Urinary bladder (tissue), 3 donors: ENCODE measurements at regions not wholly inside any gene's neighbourhood (a gene's known extent, or its start where the extent isn't known, plus 50 kb on each side); places are given as distances from the start of the nearest gene placed in this dataset.

Experiments
- DNase-seq: peaks from one replicate; pipeline ENCODE4 v3.0.0-alpha.2; 2015; ENCODE audit errors: extremely low spot score
- H3K27ac ChIP-seq: one replicate; pipeline ENCODE4 v1.5.1; 2013; ENCODE audit warnings: low read depth, mild to moderate bottlenecking, moderate library complexity
- H3K36me3 ChIP-seq: one replicate; pipeline ENCODE4 v1.6.1; 2013; ENCODE audit warnings: mild to moderate bottlenecking, moderate library complexity; ENCODE audit not compliant: insufficient read depth
- H3K4me1 ChIP-seq: one replicate; pipeline ENCODE4 v1.6.1; 2013; ENCODE audit warnings: mild to moderate bottlenecking, moderate library complexity; ENCODE audit not compliant: insufficient read depth
- H3K4me3 ChIP-seq: one replicate; pipeline ENCODE4 v1.5.1; 2013; ENCODE audit warnings: low read depth, low read length
- WGBS: extraction: QIAGEN DNeasy Blood & Tissue Kit; methylation state at CpG from one replicate; pipeline ENCODE4 v1.1.7; 2013; 5-methylcytosine and 5-hydroxymethylcytosine counted together
- donor health status: healthy with polysubstance abuse.
- donor health status: healthy.

DNA sequence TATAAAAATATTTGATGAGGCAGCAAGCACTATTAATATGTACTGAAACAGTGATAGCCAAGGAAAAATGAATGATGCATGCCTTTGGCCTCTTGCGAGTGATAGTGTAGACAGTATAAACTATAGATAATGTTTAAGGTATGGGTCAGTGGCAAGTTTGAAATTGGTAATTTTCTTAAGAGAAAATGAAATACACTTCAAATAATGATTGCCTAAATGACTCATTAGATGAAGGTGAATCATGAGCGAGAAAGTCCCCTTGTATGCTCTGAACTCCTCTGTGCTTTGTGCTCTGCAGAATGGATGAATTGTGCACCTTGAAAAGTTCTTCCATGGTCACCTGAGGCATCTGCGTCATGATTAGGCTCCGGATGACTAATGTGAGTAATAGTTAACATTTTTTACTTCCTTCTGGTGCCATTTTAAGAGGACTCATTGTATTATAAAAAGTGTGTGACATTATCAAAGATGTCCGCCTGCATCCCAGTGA, 84.9 kb upstream of the RTL1 start:
- H3K4me3 ChIP-seq, result no peak overlapping the region
- H3K27ac ChIP-seq, result no peak overlapping the region
- H3K36me3 ChIP-seq, result no peaks in the 10 kb centered on the region
- H3K4me1 ChIP-seq, result no peaks in the 10 kb centered on the region
- WGBS, result 80% methylated on average over 5 of the region's 5 CpGs
- no peak for DNase-seq

DNA sequence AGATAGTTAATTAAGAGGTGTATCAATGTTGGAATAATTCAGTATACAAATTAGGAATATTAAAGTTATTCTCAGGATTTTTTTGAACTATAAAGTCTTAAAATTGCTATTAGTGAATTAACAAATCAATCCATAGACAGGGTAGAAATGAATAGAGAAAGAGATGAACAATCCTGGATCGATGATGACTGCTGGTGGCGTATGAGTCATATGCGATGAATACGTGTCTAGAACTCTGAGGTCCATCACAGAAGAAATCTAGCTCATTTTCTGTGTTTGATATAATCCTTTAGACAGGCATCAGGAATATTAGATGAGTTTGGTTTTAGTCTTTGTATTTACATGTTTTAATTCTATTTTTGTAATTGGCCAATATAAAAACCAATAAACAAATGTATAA, 85.4 kb upstream of the RTL1 start:
- DNase-seq, result no peak
- no peaks in the 10 kb centered on the region for H3K4me1 ChIP-seq
- 94% methylated on average over 4 of the region's 4 CpGs for WGBS
- no peak overlapping the region for H3K27ac ChIP-seq
- no peaks in the 10 kb centered on the region for H3K36me3 ChIP-seq
- H3K4me3 ChIP-seq, result no peak overlapping the region

DNA sequence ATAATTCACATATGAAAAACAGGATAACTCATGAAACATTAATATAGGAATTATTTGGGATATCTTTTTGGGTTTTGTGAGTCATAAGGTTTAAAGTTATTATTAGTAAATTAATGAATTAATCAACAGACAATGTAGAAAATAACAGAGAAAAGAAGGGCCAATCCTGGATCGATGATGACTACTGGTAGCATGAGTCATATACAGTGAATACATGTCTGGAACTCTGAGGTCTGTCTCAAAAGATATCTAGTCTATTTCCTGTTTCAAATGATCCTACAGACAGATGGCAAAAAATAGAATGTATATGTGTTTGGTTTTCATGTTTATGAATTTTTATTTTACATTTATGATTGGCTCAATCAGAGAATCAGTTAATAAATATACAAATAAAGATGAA, 86.4 kb upstream of the RTL1 start:
- no peak for DNase-seq
- no peaks in the 10 kb centered on the region for H3K36me3 ChIP-seq
- 82% methylated on average over 1 of the region's 1 CpG for WGBS
- H3K4me3 ChIP-seq, result no peak overlapping the region
- H3K4me1 ChIP-seq, result no peaks in the 10 kb centered on the region
- no peak overlapping the region for H3K27ac ChIP-seq

DNA sequence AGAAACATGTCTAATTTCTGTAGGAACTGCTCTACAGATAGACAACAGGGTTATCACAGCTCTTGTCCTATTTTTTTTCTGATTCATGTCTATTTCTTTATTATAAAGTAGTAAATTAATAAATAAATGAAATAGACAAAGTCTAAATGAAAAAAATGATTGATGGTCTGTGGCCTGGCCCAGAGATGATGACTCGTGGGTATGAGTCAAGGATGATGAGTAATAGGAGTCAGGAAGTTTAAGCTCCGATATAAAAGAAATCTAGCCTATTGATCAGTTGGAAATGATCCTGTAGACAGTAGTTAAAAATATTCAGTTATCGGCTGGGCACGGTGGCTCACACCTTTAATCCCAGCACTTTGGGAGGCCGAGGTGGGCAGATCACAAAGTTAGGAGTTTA, 90.6 kb upstream of the RTL1 start:
- DNase-seq, result no peak
- Histone ChIP-seq H3K27ac (no peak overlapping the region), H3K4me3 (no peak overlapping the region), H3K4me1 (no peaks in the 10 kb centered on the region), H3K36me3 (peaks cover 2% of the 10 kb centered on the region)
- 80% methylated on average over 5 of the region's 5 CpGs for WGBS

DNA sequence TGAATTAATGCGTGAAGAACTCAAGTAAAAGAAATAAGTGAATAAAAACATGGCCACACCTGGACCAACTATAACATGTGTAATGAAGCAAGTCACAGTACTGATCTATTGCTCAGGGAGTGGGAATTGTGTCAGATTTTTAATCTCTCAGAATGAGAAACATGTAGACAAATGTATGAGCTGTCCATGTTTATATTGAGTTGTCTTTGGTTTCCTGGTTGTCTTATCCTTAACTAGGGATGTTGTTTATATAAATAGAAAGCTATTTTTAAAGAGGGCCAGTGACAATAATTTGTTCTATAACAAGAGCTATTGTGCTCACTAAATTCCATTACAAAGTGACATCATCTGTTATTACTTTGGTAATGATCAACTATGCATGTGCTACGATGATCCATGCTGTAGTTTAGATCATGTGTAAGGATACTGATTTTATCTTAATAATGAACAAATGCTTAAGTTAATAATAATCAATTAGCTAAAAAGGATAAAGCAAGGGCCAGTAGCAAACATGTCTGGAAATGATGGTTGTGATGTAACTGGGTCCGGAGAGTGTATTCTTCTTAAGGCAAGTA, 91.3 kb upstream of the RTL1 start:
- WGBS, result 76% methylated on average over 3 of the region's 3 CpGs
- H3K4me3 ChIP-seq, result no peak overlapping the region
- H3K36me3 ChIP-seq, result peaks cover 2% of the 10 kb centered on the region
- no peaks in the 10 kb centered on the region for H3K4me1 ChIP-seq
- no peak for DNase-seq
- H3K27ac ChIP-seq, result no peak overlapping the region

DNA sequence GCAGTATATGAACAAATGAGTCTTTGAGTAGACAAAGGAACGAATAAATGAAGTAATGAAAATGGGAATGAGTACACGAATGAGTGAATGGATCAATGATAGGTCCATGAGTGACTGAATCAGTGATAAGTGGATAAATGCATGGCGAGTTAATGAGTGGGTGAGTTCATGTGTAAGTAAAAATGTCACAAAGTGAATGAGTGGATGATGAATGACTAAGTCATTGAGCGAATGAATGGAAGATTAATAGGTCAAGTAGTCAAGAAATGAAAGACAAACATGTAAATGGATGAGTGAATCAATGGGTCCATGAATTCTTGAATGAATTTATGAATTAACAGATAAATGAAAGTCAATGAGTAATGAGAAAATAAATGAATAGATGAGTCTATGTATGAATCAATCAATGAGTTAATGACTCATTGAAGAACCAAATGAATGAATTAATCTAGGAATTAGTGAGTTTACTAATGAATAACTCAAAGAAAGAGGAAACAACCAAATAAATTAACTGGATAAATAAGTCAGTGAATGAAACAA, 97.3 kb upstream of the RTL1 start:
- DNase-seq, result no peak
- WGBS, result 88% methylated on average over 4 of the region's 4 CpGs

DNA sequence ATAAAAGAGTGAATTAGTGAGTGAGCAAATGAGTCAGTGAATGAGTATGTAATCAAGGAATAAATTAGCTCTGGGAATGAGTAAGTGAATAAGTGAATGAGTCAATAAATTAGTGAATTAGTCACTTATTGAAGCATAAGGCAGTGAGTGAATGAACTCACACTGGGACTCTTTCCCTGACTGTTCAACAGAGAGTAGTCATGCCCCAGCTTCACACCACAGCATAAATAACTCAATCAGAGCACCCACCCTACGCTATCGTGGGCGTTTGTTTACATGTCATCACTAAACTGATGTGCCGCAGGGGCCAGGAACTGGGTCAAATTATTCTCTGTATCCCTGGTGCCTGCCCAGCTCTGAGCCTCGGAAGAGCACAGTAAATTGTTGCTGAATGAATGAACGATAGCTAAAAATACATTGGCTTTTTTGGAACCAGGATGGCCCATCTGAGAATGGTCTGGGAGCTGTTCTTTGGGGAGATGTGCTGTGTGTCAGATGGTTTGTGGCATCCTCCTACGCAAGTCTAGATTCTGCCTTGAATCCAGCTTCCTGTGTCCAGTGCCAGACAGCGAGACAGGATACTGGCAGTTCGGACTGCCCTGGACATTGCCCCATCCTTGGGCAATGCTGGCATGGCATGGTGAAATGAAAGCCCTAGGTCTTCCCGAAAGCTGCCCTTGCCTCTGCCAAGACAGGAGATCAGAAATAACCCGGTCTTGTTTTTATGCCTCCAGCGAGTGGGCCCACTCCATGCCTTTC, 98.0 kb upstream of the RTL1 start:
- DNase-seq, result no peak
- Histone ChIP-seq H3K4me3 (no peak overlapping the region), H3K36me3 (no peaks in the 10 kb centered on the region), H3K4me1 (no peaks in the 10 kb centered on the region), H3K27ac (no peak overlapping the region)
- WGBS, result 74% methylated on average over 12 of the region's 12 CpGs

More for the DNA sequence above, 97.3 kb upstream of the RTL1 start:
- Histone ChIP-seq H3K4me3 (no peak overlapping the region), H3K36me3 (no peaks in the 10 kb centered on the region), H3K4me1 (no peaks in the 10 kb centered on the region), H3K27ac (no peak overlapping the region)

DNA sequence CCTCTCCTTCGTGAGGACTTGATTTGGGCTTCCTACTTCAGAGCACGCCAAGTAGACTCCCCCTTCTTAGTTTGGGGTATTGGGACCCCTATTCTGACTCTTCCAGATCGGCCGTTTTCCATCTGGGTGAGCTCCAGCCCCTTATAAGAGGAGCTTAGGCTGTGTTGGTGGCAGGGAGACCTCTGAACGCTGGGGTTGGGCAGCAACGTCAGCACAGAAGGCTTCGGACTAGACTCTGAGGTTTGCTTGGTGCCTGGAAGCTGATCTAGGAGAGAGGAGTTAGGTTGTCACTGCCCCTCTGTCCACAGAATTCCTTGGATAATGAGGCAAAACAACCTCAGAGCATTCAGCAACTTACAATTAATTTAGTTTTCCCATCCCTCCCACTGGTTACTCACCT, 99.2 kb upstream of the RTL1 start:
- Histone ChIP-seq H3K4me1 (no peaks in the 10 kb centered on the region), H3K4me3 (no peak overlapping the region), H3K27ac (no peak overlapping the region), H3K36me3 (no peaks in the 10 kb centered on the region)
- 76% methylated on average over 7 of the region's 7 CpGs for WGBS
- no peak for DNase-seq

DNA sequence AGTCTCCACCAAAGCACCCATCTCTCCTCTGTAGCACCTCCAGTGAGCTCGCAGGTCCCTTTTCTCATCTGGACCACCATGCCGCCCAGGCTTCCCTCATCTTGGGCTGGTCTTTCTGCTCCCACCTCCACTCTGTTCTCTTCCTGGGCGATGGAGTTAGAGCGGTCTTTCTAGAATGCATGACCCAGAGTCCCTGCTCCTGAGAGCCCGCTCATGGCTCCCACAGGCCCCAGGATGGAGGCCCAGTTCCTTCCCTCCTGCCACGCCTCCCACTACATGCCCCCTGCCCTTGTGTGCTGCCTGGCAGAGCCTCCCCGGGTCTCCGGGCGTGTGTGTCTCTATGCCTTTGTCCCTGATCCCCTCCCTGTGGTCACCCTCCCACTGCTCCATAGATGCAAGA, 100.7 kb upstream of the RTL1 start:
- no peaks in the 10 kb centered on the region for H3K4me1 ChIP-seq
- H3K4me3 ChIP-seq, result no peak overlapping the region
- 88% methylated on average over 9 of the region's 9 CpGs for WGBS
- no peaks in the 10 kb centered on the region for H3K36me3 ChIP-seq
- H3K27ac ChIP-seq, result no peak overlapping the region
- DNase-seq, result no peak

DNA sequence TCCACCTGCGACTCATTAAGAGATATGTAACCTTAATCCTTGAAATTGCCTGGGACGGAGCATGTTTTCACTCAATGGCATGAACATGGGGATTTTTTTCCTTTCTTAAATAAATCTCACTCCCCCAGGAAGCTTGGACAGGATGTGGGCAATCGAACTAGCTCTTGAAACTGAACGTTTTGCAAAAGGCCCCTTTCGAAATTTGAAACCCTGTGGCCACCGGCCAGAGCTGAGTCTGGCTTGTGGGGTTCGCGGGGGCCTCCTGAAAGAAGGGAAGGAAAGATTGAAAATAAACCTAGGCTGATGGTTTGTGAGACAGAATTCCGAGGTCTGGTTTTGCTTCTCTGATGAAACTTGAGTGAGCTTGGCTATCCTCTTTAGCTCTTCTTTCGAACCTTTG, 101.4 kb upstream of the RTL1 start:
- H3K4me3 ChIP-seq, result no peak overlapping the region
- DNase-seq, result peak; percentile 63
- H3K27ac ChIP-seq, result no peak overlapping the region
- H3K36me3 ChIP-seq, result no peaks in the 10 kb centered on the region
- 34% methylated on average over 10 of the region's 10 CpGs for WGBS
- H3K4me1 ChIP-seq, result no peaks in the 10 kb centered on the region

DNA sequence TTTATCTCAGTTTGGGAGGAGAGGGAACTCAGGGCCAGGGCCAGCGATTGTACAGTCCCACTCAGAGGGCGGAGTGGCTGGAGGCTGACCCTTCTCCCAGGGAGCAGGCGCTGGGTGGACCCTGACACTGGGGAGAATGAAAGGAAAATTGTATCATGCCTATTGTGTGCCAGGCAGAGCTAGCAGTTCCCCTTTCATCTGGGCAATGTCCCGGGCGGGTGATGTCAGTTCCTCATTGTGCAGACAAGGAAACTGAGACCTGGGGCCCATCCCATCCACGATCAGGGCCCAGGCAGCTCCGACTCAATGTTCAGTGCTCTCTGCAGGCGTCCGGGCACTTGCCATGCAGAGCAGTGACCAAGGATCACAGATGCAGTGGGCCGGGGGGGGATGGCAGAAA, 101.9 kb upstream of the RTL1 start:
- Histone ChIP-seq H3K4me1 (no peaks in the 10 kb centered on the region), H3K36me3 (no peaks in the 10 kb centered on the region), H3K4me3 (no peak overlapping the region), H3K27ac (no peak overlapping the region)
- 77% methylated on average over 10 of the region's 10 CpGs for WGBS
- DNase-seq, result no peak

DNA sequence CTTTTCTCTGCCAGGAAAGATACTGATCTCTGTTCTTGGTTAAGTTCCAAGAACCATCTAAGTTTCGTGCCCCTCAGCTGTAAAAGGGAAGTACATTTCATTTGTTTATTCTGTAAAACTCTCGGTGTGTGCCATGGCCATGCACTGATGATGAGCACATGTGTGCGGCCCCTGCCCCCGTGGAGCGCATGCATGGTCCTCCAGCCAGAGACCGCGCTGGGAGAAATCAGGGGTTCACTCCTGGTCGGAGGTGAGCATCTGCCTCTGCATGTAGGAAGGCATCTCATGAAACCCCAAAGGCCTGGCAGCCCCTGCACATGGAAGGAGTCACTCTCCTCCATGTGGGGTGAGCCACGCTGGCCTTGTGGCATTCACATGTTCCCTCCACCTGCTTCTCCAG, 102.5 kb upstream of the RTL1 start:
- 71% methylated on average over 9 of the region's 9 CpGs for WGBS
- Histone ChIP-seq H3K27ac (no peak overlapping the region), H3K36me3 (no peaks in the 10 kb centered on the region), H3K4me1 (no peaks in the 10 kb centered on the region), H3K4me3 (no peak overlapping the region)
- DNase-seq, result no peak

DNA sequence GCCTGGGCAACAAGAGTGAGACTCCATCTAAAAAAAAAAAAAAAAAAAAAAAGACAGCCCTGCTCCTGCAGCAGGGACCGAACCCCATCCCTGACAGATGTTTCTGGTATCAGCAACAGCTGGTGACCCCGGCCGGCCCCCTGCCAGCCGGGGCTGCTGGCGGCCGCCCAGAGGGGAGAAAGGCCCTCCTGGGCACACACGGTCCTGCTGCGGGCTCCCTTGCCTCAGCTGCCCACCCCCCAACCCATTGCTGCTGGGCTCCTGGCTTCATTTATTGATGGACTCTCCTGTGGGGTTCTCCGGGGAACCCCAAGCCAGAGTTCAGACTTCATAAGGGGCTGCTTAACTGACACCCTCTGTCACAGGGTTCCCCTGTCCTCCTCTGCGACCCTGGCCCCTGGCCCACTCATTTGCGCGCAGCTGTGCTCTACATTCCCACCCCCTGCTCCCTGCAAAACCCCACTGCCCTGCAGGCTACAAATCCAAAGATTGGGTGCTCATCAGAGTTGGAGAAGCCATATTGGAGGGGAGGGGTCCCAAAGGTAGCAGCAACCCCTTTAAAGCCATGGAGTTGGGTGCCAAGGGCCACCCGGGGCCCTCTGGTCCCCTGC, 103.6 kb upstream of the RTL1 start:
- no peak overlapping the region for H3K4me3 ChIP-seq
- H3K27ac ChIP-seq, result no peak overlapping the region
- DNase-seq, result no peak
- 84% methylated on average over 13 of the region's 13 CpGs for WGBS
- no peaks in the 10 kb centered on the region for H3K4me1 ChIP-seq
- no peaks in the 10 kb centered on the region for H3K36me3 ChIP-seq

DNA sequence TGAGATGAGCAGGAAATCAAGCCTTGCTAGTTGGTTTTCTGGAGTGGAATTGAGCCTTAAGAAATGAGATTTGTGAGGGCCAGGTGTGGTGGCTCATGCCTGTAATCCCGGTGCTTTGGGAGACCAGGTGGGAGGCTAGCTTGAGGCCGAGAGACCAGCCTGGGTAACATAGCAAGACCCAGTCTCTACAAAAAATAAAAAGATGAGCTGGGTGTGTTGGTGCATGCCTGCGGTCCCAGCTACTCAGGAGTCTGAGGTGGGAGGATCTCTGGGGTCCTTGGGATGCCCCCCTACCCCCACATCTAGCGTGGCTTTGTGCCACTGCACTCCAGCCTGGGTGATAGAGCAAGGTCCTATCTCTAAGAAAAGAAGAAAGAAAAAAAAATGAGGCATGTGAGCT, 104.2 kb upstream of the RTL1 start:
- Histone ChIP-seq H3K27ac (no peak overlapping the region), H3K4me1 (no peaks in the 10 kb centered on the region), H3K4me3 (no peak overlapping the region), H3K36me3 (no peaks in the 10 kb centered on the region)
- DNase-seq, result no peak
- 66% methylated on average over 4 of the region's 4 CpGs for WGBS
